Activated naive CD4-positive, alpha-beta T cell treated with anti-CD3 and anti-CD28 coated beads, Interleukin-2, amount 10 ng/mL, durations not matched to agents 7 days and 5 days (primary cell): ENCODE measurements at regions not wholly inside any gene's neighbourhood (a gene's known extent, or its start where the extent isn't known, plus 50 kb on each side); places are given as distances from the start of the nearest gene placed in this dataset.

Experiments used
- CTCF ChIA-PET: fragments of 350-600 bp; sonication (Branson Sonifier 250); formaldehyde crosslinking; loops from one replicate; lab custom pipeline; 2021; ENCODE audit warnings: antibody characterized with exemption; lab: Charles Lee
- DNase-seq: peaks from one replicate; pipeline ENCODE4 v3.0.0-alpha.2; 2020
- H3K27ac Mint-ChIP-seq: one replicate; pipeline ENCODE4 v1.8.0; 2021; ENCODE audit warnings: mild to moderate bottlenecking, moderate library complexity, mixed read lengths
- H3K27me3 Mint-ChIP-seq: one replicate; pipeline ENCODE4 v1.8.0; 2021; ENCODE audit warnings: mild to moderate bottlenecking, mixed read lengths
- H3K36me3 Mint-ChIP-seq: one replicate; pipeline ENCODE4 v1.8.0; 2021; ENCODE audit warnings: mixed read lengths
- H3K4me1 Mint-ChIP-seq: one replicate; pipeline ENCODE4 v1.8.0; 2021; ENCODE audit warnings: mixed read lengths
- H3K4me3 Mint-ChIP-seq: one replicate; pipeline ENCODE4 v1.8.0; 2021; ENCODE audit warnings: mild to moderate bottlenecking, moderate library complexity, mixed read lengths
- H3K9me3 Mint-ChIP-seq: one replicate; pipeline ENCODE4 v1.8.0; 2021; ENCODE audit warnings: mixed read lengths

- peaks cover 21% of the 10 kb centered on the region for H3K9me3 Mint-ChIP-seq
- no peaks in the 10 kb centered on the region for H3K27me3 Mint-ChIP-seq
- CTCF ChIA-PET = no interaction called here
- no peaks in the 10 kb centered on the region for H3K36me3 Mint-ChIP-seq
- H3K27ac Mint-ChIP-seq = no peak overlapping the region
- no peak overlapping the region for H3K4me3 Mint-ChIP-seq
- H3K4me1 Mint-ChIP-seq = no peaks in the 10 kb centered on the region
- DNase-seq = no peak
Observed at GRCh38 chr9:17846948-17847655, 268.2 kb downstream of the SH3GL2 start.

- CTCF ChIA-PET = no interaction called here
- Mint-ChIP-seq H3K4me3 (no peak overlapping the region), H3K27me3 (no peaks in the 10 kb centered on the region), H3K9me3 (peaks cover 21% of the 10 kb centered on the region), H3K36me3 (no peaks in the 10 kb centered on the region), H3K4me1 (no peaks in the 10 kb centered on the region), H3K27ac (no peak overlapping the region)
- no peak for DNase-seq
Observed at GRCh38 chr9:17847908-17848307, 269.0 kb downstream of the SH3GL2 start.

- no peak for DNase-seq
- no peaks in the 10 kb centered on the region for H3K27me3 Mint-ChIP-seq
- no peaks in the 10 kb centered on the region for H3K4me1 Mint-ChIP-seq
- peaks cover 2% of the 10 kb centered on the region for H3K9me3 Mint-ChIP-seq
- no peak overlapping the region for H3K4me3 Mint-ChIP-seq
- no peaks in the 10 kb centered on the region for H3K36me3 Mint-ChIP-seq
- CTCF ChIA-PET = no interaction called here
- H3K27ac Mint-ChIP-seq = no peak overlapping the region
Observed at GRCh38 chr9:17852108-17852507, 273.2 kb downstream of the SH3GL2 start.

DNA sequence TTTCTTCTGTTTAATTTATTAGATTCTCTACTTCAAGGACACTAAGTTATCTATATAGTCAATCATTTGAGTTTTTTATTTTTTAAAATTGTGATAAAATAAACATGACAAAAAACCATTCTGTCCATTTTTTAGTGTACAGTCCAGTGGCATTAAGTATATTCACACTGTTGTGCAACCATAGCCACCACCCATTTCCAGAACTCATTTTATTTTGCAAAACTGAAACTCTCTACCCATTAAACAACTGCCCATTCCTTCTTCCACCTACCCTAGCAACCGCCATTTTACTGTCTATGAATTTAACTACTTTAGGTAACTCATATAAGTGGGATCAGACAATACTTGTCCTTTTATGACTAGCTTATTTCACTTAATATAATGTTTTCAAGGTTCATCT, 275.6 kb downstream of the SH3GL2 start:
- no peak overlapping the region for H3K4me3 Mint-ChIP-seq
- no peaks in the 10 kb centered on the region for H3K36me3 Mint-ChIP-seq
- H3K9me3 Mint-ChIP-seq = no peaks in the 10 kb centered on the region
- H3K4me1 Mint-ChIP-seq = no peaks in the 10 kb centered on the region
- H3K27ac Mint-ChIP-seq = no peak overlapping the region
- CTCF ChIA-PET = no interaction called here
- no peak for DNase-seq
- H3K27me3 Mint-ChIP-seq = no peaks in the 10 kb centered on the region

DNA sequence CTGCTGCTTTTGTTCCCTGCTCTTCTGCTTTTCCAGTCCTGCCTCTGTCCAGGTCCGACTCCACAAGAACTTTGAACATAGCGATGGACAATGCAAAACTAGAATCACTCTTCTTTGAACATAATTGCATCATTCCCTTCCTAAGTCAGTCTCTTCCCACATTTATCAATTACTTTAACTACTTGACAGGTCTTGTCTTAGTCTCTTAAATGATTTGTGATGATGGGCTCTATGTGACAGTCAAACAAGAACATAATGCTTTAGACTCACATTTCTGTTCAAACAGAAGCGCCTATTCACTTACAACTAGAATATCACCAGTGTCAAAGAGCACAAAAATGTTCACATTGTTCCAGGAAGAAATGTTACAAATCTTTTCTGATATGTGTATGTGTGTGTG, 278.1 kb downstream of the SH3GL2 start:
- no peak overlapping the region for H3K27ac Mint-ChIP-seq
- H3K27me3 Mint-ChIP-seq = no peaks in the 10 kb centered on the region
- CTCF ChIA-PET = no interaction called here
- no peaks in the 10 kb centered on the region for H3K9me3 Mint-ChIP-seq
- no peak for DNase-seq
- H3K4me3 Mint-ChIP-seq = no peak overlapping the region
- H3K36me3 Mint-ChIP-seq = no peaks in the 10 kb centered on the region
- no peaks in the 10 kb centered on the region for H3K4me1 Mint-ChIP-seq

DNA sequence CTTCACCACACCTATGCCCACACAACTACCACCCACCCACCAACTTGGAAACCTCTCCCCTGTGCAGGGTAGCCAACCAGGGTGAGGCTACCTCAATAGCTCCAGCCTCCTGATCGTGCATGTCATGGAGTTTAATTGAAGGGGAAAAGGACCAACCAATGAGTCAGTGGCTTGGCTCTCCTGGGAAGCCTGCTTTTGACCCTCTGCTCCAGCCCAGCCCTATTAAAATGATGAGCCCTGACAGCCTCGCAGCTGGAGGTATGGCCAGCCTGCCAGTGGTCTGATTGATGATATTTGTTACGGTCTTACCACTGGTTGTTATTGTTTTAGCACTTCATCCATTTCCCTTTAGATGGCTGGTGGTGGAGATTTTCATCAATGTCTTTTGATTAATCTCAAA, 280.4 kb downstream of the SH3GL2 start:
- H3K27ac Mint-ChIP-seq = no peak overlapping the region
- H3K4me1 Mint-ChIP-seq = no peaks in the 10 kb centered on the region
- no peaks in the 10 kb centered on the region for H3K36me3 Mint-ChIP-seq
- H3K27me3 Mint-ChIP-seq = no peaks in the 10 kb centered on the region
- DNase-seq = no peak
- H3K9me3 Mint-ChIP-seq = peaks cover under 1% of the 10 kb centered on the region
- no peak overlapping the region for H3K4me3 Mint-ChIP-seq
- CTCF ChIA-PET = no interaction called here

DNA sequence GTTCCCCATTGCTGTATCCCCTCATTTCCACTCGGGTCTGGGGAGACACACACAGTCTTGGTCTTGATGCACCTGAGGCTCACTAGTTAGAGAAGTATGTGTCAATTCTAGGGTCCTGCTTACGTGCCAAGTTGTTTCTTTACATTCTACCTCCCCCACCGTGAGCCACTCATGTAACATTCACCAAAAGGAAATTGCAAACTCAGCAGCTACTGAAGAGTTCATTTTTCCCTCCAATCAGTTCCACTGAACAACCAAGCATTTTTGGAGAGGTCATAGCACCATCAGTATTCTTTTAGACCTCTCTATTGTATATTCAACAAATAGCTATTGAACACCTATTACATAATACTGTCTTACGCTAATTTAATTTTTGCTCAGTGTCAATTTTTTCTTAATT, 281.1 kb downstream of the SH3GL2 start:
- CTCF ChIA-PET = no interaction called here
- H3K27ac Mint-ChIP-seq = no peak overlapping the region

GRCh38 chr9:17862101-17862500, 283.2 kb downstream of the SH3GL2 start:
- Mint-ChIP-seq H3K4me1 (no peaks in the 10 kb centered on the region), H3K27ac (no peak overlapping the region), H3K27me3 (no peaks in the 10 kb centered on the region), H3K9me3 (peaks cover 3% of the 10 kb centered on the region), H3K4me3 (no peak overlapping the region), H3K36me3 (no peaks in the 10 kb centered on the region)
- CTCF ChIA-PET = no interaction called here
- no peak for DNase-seq

More for the DNA sequence above, 281.1 kb downstream of the SH3GL2 start:
- Mint-ChIP-seq H3K4me3 (no peak overlapping the region), H3K27me3 (no peaks in the 10 kb centered on the region), H3K9me3 (peaks cover 3% of the 10 kb centered on the region), H3K36me3 (no peaks in the 10 kb centered on the region), H3K4me1 (no peaks in the 10 kb centered on the region)
- no peak for DNase-seq

DNA sequence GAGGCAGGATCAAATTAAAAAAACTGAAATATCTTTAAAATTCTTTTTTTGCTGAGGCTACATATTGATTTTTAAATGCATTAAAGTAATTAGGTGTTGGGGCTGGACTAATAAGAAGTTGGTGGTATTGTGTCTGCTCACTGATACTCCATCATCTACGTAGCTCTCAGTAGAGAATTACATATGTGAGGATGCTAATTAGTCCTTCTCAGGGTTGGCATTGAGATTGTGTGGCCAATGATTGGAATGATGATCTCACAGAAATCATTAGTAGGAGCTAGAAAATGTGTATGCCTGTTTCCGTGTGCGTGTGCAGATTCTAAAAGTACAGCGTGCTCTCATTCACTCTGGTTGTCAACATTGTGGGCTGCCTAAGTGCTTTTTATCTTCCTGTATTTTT, 283.8 kb downstream of the SH3GL2 start:
- no peak overlapping the region for H3K27ac Mint-ChIP-seq
- DNase-seq = no peak
- no peaks in the 10 kb centered on the region for H3K27me3 Mint-ChIP-seq
- H3K9me3 Mint-ChIP-seq = peaks cover 3% of the 10 kb centered on the region
- CTCF ChIA-PET = no interaction called here
- H3K4me3 Mint-ChIP-seq = no peak overlapping the region
- H3K4me1 Mint-ChIP-seq = no peaks in the 10 kb centered on the region
- no peaks in the 10 kb centered on the region for H3K36me3 Mint-ChIP-seq

DNA sequence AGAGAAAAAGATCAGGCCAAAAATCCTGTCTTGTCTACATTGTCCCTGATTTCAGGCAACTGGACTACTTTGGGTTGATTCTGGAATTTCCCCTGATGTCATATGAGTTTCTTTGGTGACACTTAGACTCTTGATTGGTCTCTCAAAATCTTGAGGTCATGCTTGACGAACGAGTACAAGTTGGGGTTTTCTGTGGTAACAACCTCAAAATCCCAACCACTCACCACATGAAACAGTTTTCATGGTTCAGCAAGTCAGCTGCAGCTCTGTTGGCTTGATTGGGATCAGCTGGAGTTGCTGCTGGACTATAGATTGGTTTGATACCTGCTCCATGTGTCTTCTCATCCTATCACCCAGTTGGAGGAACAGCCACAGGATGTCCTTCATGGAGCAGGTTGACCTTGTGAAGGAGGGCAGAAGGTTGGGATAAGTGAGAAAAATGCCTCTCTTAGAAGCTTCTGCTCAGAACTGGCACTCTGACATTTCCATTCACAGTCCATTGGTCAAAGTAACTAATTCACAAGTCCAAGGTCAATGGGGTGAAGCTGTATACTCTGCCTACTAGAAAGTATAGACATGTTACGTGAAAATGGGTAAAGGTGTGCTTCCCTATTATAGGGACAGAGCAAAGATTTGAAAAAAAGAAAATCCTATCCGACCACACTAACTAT, 284.5 kb downstream of the SH3GL2 start:
- no peaks in the 10 kb centered on the region for H3K4me1 Mint-ChIP-seq
- no peaks in the 10 kb centered on the region for H3K27me3 Mint-ChIP-seq
- no peak overlapping the region for H3K27ac Mint-ChIP-seq
- H3K4me3 Mint-ChIP-seq = no peak overlapping the region
- H3K36me3 Mint-ChIP-seq = no peaks in the 10 kb centered on the region
- H3K9me3 Mint-ChIP-seq = peaks cover 3% of the 10 kb centered on the region
- CTCF ChIA-PET = no interaction called here
- DNase-seq = no peak

DNA sequence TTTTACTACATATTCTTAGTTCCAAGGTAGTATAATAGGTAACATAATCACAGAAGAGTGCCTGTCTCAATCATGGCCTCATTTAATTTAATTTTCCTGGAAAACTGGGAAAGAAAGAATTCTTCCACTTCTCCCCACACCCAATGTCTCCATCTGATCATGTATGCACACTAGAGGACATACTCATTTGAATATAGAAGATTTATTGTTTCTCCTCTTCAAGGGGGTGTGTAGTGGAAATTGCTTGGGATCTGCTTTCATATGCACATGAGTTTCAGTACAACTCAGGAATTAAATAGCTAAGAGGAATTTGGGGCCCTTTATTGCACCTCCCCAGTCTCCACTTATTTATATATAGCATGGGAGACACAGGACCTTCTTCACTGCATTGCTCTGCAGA, 285.1 kb downstream of the SH3GL2 start:
- Mint-ChIP-seq H3K27ac (no peak overlapping the region), H3K27me3 (no peaks in the 10 kb centered on the region), H3K4me1 (no peaks in the 10 kb centered on the region), H3K9me3 (peaks cover 3% of the 10 kb centered on the region), H3K36me3 (no peaks in the 10 kb centered on the region), H3K4me3 (no peak overlapping the region)
- CTCF ChIA-PET = no interaction called here
- no peak for DNase-seq

GRCh38 chr9:17864951-17865350, 286.1 kb downstream of the SH3GL2 start:
- CTCF ChIA-PET = no interaction called here
- Mint-ChIP-seq H3K4me3 (no peak overlapping the region), H3K36me3 (no peaks in the 10 kb centered on the region), H3K4me1 (no peaks in the 10 kb centered on the region), H3K27ac (no peak overlapping the region), H3K27me3 (no peaks in the 10 kb centered on the region), H3K9me3 (peaks cover 3% of the 10 kb centered on the region)
- DNase-seq = no peak

DNA sequence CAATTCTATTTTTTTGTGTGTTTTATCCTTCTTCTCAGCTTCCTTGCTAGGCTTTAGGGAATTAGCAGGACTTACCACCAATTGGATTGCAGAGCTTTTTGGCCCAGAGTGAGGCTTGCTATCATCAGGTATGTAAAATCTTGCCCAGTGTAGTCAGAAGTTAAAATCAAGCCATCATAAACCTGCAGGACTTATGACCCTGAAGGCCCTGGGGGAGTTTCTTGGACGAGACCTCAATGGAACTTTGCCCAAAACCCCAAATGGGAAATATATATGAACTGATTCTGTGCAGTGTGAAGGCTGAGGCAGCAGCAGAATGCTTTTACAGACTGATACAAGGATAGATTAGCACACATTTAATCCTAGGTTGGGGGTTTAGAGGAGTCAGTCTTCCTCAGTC, 287.0 kb downstream of the SH3GL2 start:
- Mint-ChIP-seq H3K27me3 (no peaks in the 10 kb centered on the region), H3K9me3 (peaks cover 3% of the 10 kb centered on the region), H3K4me3 (no peak overlapping the region), H3K4me1 (no peaks in the 10 kb centered on the region), H3K27ac (no peak overlapping the region), H3K36me3 (no peaks in the 10 kb centered on the region)
- DNase-seq = no peak
- CTCF ChIA-PET = no interaction called here

- H3K27ac Mint-ChIP-seq = no peak overlapping the region
- CTCF ChIA-PET = no interaction called here
- DNase-seq = no peak
- H3K9me3 Mint-ChIP-seq = no peaks in the 10 kb centered on the region
- H3K4me1 Mint-ChIP-seq = no peaks in the 10 kb centered on the region
- no peaks in the 10 kb centered on the region for H3K36me3 Mint-ChIP-seq
- no peaks in the 10 kb centered on the region for H3K27me3 Mint-ChIP-seq
- H3K4me3 Mint-ChIP-seq = no peak overlapping the region
Observed at GRCh38 chr9:17870722-17871121, 291.9 kb downstream of the SH3GL2 start.

DNA sequence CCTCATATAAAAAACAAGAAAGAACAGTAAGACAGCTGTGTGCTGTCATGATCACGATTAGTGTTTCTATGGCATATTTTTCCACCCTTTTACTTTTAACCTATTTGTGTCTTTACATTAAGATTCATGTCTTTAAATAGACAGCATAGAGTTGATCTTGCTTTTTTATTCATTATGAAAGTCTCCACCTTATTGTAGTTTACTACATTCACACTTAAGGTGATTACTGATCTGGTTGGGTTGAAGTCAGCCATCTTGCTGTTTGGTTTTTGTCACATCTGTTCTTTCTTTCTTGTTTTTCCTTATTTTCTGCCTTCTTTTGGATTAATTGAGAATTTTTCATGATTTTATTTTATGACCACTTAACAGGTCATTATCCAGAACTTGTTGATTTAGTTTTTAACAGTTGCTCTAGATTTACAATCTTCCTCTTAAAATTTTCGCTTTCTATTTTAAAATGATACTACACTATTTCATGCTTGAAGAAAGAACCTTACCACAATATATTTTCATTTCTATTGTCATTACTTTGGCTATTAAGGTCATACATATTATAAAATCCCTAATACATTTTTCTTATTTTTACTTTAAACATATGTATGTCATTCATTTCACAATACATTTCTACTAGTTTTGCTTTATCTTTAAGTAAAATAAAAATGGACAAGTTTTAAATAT, 292.5 kb downstream of the SH3GL2 start:
- H3K4me1 Mint-ChIP-seq = no peaks in the 10 kb centered on the region
- CTCF ChIA-PET = no interaction called here

More for the DNA sequence above, 292.5 kb downstream of the SH3GL2 start:
- H3K27ac Mint-ChIP-seq = no peak overlapping the region
- H3K27me3 Mint-ChIP-seq = no peaks in the 10 kb centered on the region
- H3K9me3 Mint-ChIP-seq = no peaks in the 10 kb centered on the region
- DNase-seq = no peak
- no peak overlapping the region for H3K4me3 Mint-ChIP-seq
- H3K36me3 Mint-ChIP-seq = no peaks in the 10 kb centered on the region
